IPS-NIHi7 (cell line): ENCODE measurements at regions not wholly inside any gene's neighbourhood (a gene's known extent, or its start where the extent isn't known, plus 50 kb on each side); places are given as distances from the start of the nearest gene placed in this dataset.
"Not testable (repeated sequence)": the region's sequence is repeated elsewhere in the genome, so short reads cannot be mapped to it uniquely, and the experiment has no call there.

Experiments used
- DNase-seq: peaks from one replicate; pipeline ENCODE4 v3.0.0; 2012; ENCODE audit warnings: mixed read lengths; ENCODE audit errors: extremely low spot score

- no peak for DNase-seq
Observed at GRCh38 chr6:137623293-137623692, 129.1 kb upstream of the OLIG3 start.

- no peak for DNase-seq
Observed at GRCh38 chr6:137625100-137625661, 131.0 kb upstream of the OLIG3 start.

- no peak for DNase-seq
Observed at GRCh38 chr6:137625808-137626207, 131.6 kb upstream of the OLIG3 start.

- DNase-seq, result no peak
Observed at GRCh38 chr6:137630666-137631065, 136.5 kb upstream of the OLIG3 start.

- DNase-seq, result peak; percentile 37
Observed at GRCh38 chr6:137631323-137631722, 137.1 kb upstream of the OLIG3 start.

- DNase-seq, result not testable (repeated sequence)
Observed at GRCh38 chr6:137634177-137634576, 140.0 kb upstream of the OLIG3 start.

GRCh38 chr6:137637121-137637520 lies 142.9 kb upstream of the OLIG3 start:
- DNase-seq, result no peak

GRCh38 chr6:137638926-137639706 lies 144.9 kb upstream of the OLIG3 start:
- DNase-seq, result no peak

GRCh38 chr6:137640086-137640485 lies 145.9 kb upstream of the OLIG3 start:
- DNase-seq, result no peak

- DNase-seq, result peak; percentile 73
Observed at GRCh38 chr6:137641474-137642077, 147.4 kb upstream of the OLIG3 start.

- not testable (repeated sequence) for DNase-seq
Observed at GRCh38 chr6:137643210-137643609, 149.0 kb upstream of the OLIG3 start.

- DNase-seq, result not testable (repeated sequence)
Observed at GRCh38 chr6:137643644-137644043, 149.4 kb upstream of the OLIG3 start.

GRCh38 chr6:137645850-137646249 lies 151.7 kb upstream of the OLIG3 start:
- DNase-seq, result no peak

- DNase-seq, result no peak
Observed at GRCh38 chr6:137646484-137646883, 152.3 kb upstream of the OLIG3 start.

GRCh38 chr6:137647762-137648447 lies 153.7 kb upstream of the OLIG3 start:
- no peak for DNase-seq

- no peak for DNase-seq
Observed at GRCh38 chr6:137650720-137651119, 156.5 kb upstream of the OLIG3 start.

GRCh38 chr6:137651178-137651577 lies 157.0 kb upstream of the OLIG3 start:
- DNase-seq, result no peak

GRCh38 chr6:137651591-137652335 lies 157.6 kb upstream of the OLIG3 start:
- DNase-seq, result no peak

GRCh38 chr6:137652961-137653705 lies 158.9 kb upstream of the OLIG3 start:
- DNase-seq, result no peak

GRCh38 chr6:137653706-137654059 lies 159.5 kb upstream of the OLIG3 start:
- no peak for DNase-seq

- DNase-seq, result no peak
Observed at GRCh38 chr6:137654365-137654981, 160.3 kb upstream of the OLIG3 start.
